ENCODE measurements at regions not wholly inside any gene's neighbourhood (a gene's known extent, or its start where the extent isn't known, plus 50 kb on each side); places are given as distances from the start of the nearest gene placed in this dataset.
"Not testable (repeated sequence)": the region's sequence is repeated elsewhere in the genome, so short reads cannot be mapped to it uniquely, and the experiment has no call there.

- CTCF ChIA-PET (ENCODE audit: low intra/inter-chr PET ratio, low total read pairs), result not testable (repeated sequence)
Observed at GRCh38 chr11:38116616-38117015, 1518.6 kb upstream of the RAG2 start.

GRCh38 chr11:38115381-38115780, 1517.3 kb upstream of the RAG2 start:
- WGBS (ENCODE audit: low lambda C conversion rate), result 0% methylated on average over 3 of the region's 3 CpGs
- intact Hi-C loops (cut with micrococcal nuclease; ENCODE audit: unreplicated experiment), result not testable (repeated sequence)

More at GRCh38 chr11:38116616-38117015, 1518.6 kb upstream of the RAG2 start:
- POLR2A ChIA-PET; intact Hi-C loops (cut with micrococcal nuclease; ENCODE audit: unreplicated experiment); DNase-seq (ENCODE audit: low spot score); H3K4me2 ChIP-seq (ENCODE audit: low read depth, low read length); H3K27ac ChIP-seq (ENCODE audit: extremely low read length, insufficient read depth, low read length); FAIRE-seq; ATAC-seq; BruUV-seq (replicated peaks); H3K9ac ChIP-seq (ENCODE audit: insufficient read depth, low read depth, low read length); H3K36me3 ChIP-seq (replicated peaks in 1 of 2; ENCODE audit: control insufficient read depth in 1 of 2, insufficient read depth in 2 of 2, low read length in 2 of 2); in situ Hi-C loops (cut with HindIII; ENCODE audit: extremely low pct_ligation_motif_present, low pct_unique_long_range_greater_than_20kb); H3K27me3 ChIP-seq (ENCODE audit: control insufficient read depth in 1 of 2, insufficient read depth in 2 of 2, low read length in 2 of 2); H3K4me1 ChIP-seq (ENCODE audit: insufficient read depth, low read length); H4K20me1 ChIP-seq (ENCODE audit: insufficient read depth, low read length); H3K4me3 ChIP-seq (replicated peaks in 1 of 3; ENCODE audit: insufficient read depth in 1 of 3, low read depth in 2 of 3, low read length in 3 of 3); H3K79me2 ChIP-seq (ENCODE audit: insufficient read depth, low read length); H2AFZ ChIP-seq (ENCODE audit: low read length): not testable (repeated sequence)
- TF ChIP-seq MAFF (IDR thresholded peaks at IDR 0.05; ENCODE audit: low read depth, low read length) (peak; percentile 55), MAFK (conservative IDR thresholded peaks at IDR 0.05 in 1 of 2, IDR thresholded peaks at IDR 0.05 in 1 of 2; ENCODE audit: low read length in 2 of 2) (peak; percentile 48 to 65; a peak in 3 of 4 replicates)
- 44% methylated on average over 5 of the region's 5 CpGs for WGBS (ENCODE audit: low lambda C conversion rate)
- H3K9me3 ChIP-seq (ENCODE audit: low read length), result peaks cover 68% of the 10 kb centered on the region

More at GRCh38 chr11:38115381-38115780, 1517.3 kb upstream of the RAG2 start:
- H3K4me2 ChIP-seq (ENCODE audit: low read depth, low read length); BruUV-seq (replicated peaks); H3K9ac ChIP-seq (ENCODE audit: insufficient read depth, low read depth, low read length); ATAC-seq; POLR2A ChIA-PET; H3K36me3 ChIP-seq (replicated peaks in 1 of 2; ENCODE audit: control insufficient read depth in 1 of 2, insufficient read depth in 2 of 2, low read length in 2 of 2); DNase-seq (ENCODE audit: low spot score); H3K4me1 ChIP-seq (ENCODE audit: insufficient read depth, low read length); H3K27me3 ChIP-seq (ENCODE audit: control insufficient read depth in 1 of 2, insufficient read depth in 2 of 2, low read length in 2 of 2); in situ Hi-C loops (cut with HindIII; ENCODE audit: extremely low pct_ligation_motif_present, low pct_unique_long_range_greater_than_20kb); H2AFZ ChIP-seq (ENCODE audit: low read length); FAIRE-seq; H4K20me1 ChIP-seq (ENCODE audit: insufficient read depth, low read length); CTCF ChIA-PET (ENCODE audit: low intra/inter-chr PET ratio, low total read pairs); H3K27ac ChIP-seq (ENCODE audit: extremely low read length, insufficient read depth, low read length); H3K4me3 ChIP-seq (replicated peaks in 1 of 3; ENCODE audit: insufficient read depth in 1 of 3, low read depth in 2 of 3, low read length in 3 of 3); H3K79me2 ChIP-seq (ENCODE audit: insufficient read depth, low read length): not testable (repeated sequence)
- H3K9me3 ChIP-seq (ENCODE audit: low read length), result peaks cover 77% of the 10 kb centered on the region

Measured in HepG2 (cell line).